ENCODE measurements at regions not wholly inside any gene's neighbourhood (a gene's known extent, or its start where the extent isn't known, plus 50 kb on each side); places are given as distances from the start of the nearest gene placed in this dataset.
"Not testable (repeated sequence)": the region's sequence is repeated elsewhere in the genome, so short reads cannot be mapped to it uniquely, and the experiment has no call there.

DNA sequence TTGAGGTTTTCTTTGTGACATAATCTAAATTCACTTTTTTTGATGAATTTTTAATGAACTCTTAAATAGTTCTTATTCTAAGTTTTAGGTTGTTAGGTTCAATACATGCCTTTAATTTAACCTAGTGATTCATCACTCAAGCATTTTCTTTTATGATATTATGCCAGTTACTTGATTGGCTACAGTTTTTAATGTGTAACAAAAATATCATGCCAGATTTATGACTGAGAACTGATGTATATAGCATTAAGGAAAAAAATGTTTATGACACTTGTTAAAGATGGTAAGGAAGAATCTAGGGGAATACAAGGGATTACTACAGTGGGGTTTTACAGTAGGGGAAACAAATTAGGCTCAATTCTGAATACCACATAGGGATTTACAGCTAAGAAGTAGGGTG lies 103.1 kb downstream of the VGLL3 start:
- no peak overlapping the region for H3K4me3 ChIP-seq (ENCODE audit: low read length)
- no peaks in the 10 kb centered on the region for H3K4me1 ChIP-seq (ENCODE audit: insufficient read depth, low read length)
- no peak for DNase-seq
- ChIA-PET POLR2A (no interaction called here), CTCF (no interaction called here)
- Mint-ChIP-seq H3K4me1 (no peaks in the 10 kb centered on the region), H3K4me3 (no peak overlapping the region), H3K27ac (no peak overlapping the region), H3K9me3 (peaks cover 0 to 15% (median 2%) of the 10 kb centered on the region in 5 donors), H3K27me3 (no peaks in the 10 kb centered on the region), H3K36me3 (no peaks in the 10 kb centered on the region)
- no peak overlapping the region for H3K27ac ChIP-seq (ENCODE audit: low read depth, low read length)
- H3K9me3 ChIP-seq (ENCODE audit: low read length), result no peaks in the 10 kb centered on the region
- H3K27me3 ChIP-seq (ENCODE audit: insufficient read depth, low read length, poor library complexity, severe bottlenecking), result no peaks in the 10 kb centered on the region
- H3K36me3 ChIP-seq (ENCODE audit: insufficient read depth, low read length), result no peaks in the 10 kb centered on the region

DNA sequence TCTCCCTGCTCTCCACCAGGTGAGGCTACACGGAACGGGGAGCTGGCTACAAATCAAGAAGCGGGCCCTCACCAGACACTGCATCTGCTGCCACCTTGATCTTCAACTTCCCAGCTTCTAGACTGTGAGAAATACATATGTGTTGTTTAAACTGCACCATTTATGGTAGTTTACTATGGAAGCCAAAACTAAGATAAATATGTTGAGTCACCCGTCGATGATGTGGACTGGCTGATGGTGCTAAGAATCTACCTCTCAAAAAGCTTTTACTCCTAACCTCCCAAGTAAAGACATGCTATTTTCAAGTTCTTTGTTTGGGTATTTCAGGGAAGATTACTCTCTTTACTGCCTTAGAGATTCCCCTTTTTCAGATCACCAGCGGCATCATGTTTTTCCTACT lies 110.9 kb downstream of the VGLL3 start:
- ChIA-PET CTCF (no interaction called here), POLR2A (no interaction called here)
- no peak overlapping the region for H3K4me3 ChIP-seq (ENCODE audit: low read length)
- H3K4me1 ChIP-seq (ENCODE audit: insufficient read depth, low read length), result no peaks in the 10 kb centered on the region
- no peak for DNase-seq
- H3K36me3 ChIP-seq (ENCODE audit: insufficient read depth, low read length), result no peaks in the 10 kb centered on the region
- Mint-ChIP-seq H3K9me3 (peaks cover 7 to 16% (median 12%) of the 10 kb centered on the region in 5 donors), H3K36me3 (no peaks in the 10 kb centered on the region), H3K4me3 (no peak overlapping the region), H3K27me3 (no peaks in the 10 kb centered on the region), H3K27ac (no peak overlapping the region), H3K4me1 (no peaks in the 10 kb centered on the region)
- no peak overlapping the region for H3K27ac ChIP-seq (ENCODE audit: low read depth, low read length)
- H3K9me3 ChIP-seq (ENCODE audit: low read length), result no peaks in the 10 kb centered on the region
- no peaks in the 10 kb centered on the region for H3K27me3 ChIP-seq (ENCODE audit: insufficient read depth, low read length, poor library complexity, severe bottlenecking)

DNA sequence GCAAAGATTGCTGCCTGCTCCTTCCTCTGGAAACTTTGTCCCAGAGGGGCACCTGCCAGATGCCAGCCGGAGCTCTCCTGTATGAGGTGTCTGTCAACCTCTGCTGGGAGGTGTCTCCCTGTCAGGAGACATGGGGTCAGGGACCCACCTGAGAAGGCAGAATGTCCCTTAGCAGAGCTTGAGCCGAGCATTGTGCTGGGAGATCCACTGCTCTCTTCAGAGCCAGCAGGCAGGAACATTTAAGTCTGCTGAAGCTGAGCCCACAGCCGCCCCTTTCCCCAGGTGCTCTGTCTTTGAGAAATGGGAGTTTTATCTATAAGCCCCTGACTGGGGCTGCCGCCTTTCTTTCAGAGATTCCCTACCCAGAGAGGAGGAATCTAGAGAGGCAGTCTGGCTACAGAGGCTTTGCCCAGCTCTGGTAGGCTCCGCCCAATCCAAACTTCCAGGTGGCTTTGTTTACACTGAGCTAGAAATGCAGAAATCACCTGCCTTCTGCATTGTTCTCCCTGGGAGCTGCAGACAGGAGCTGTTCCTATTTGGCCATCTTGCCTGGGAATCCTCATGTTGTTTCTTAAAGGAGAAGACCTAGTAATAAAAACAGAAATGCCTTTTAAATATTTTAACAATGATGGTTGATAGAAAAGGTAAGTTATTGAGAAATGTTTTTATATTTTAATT lies 114.3 kb downstream of the VGLL3 start:
- H3K36me3 ChIP-seq (ENCODE audit: insufficient read depth, low read length); H3K36me3 Mint-ChIP-seq; H3K4me1 Mint-ChIP-seq; CTCF ChIA-PET; H3K4me3 ChIP-seq (ENCODE audit: low read length); H3K27ac Mint-ChIP-seq; H3K9me3 ChIP-seq (ENCODE audit: low read length); H3K4me3 Mint-ChIP-seq; POLR2A ChIA-PET; H3K27ac ChIP-seq (ENCODE audit: low read depth, low read length); H3K4me1 ChIP-seq (ENCODE audit: insufficient read depth, low read length); H3K27me3 Mint-ChIP-seq; H3K27me3 ChIP-seq (ENCODE audit: insufficient read depth, low read length, poor library complexity, severe bottlenecking); DNase-seq: not testable (repeated sequence)
- H3K9me3 Mint-ChIP-seq, result peaks cover 9 to 29% (median 12%) of the 10 kb centered on the region in 5 donors

DNA sequence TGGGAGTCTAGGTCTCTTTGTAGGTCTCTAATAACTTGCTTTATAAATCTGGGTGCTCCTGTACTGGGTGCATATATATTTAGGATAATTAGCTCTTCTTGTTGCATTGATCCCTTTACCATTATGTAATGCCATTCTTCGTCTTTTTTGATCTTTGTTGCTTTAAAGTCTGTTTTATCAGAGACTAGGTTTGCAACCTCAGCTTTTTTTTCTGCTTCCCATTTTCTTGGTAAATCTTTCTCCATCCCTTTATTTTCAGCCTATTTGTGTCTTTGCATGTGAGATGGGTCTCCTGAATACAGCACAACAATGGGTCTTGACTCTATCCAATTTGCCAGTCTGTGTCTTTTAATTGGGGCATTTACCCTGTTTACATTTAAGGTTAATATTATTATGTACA lies 116.2 kb downstream of the VGLL3 start:
- H3K27me3 ChIP-seq (ENCODE audit: insufficient read depth, low read length, poor library complexity, severe bottlenecking); H3K4me1 ChIP-seq (ENCODE audit: insufficient read depth, low read length); H3K27ac Mint-ChIP-seq; H3K36me3 Mint-ChIP-seq; DNase-seq; H3K4me1 Mint-ChIP-seq; H3K9me3 ChIP-seq (ENCODE audit: low read length); H3K36me3 ChIP-seq (ENCODE audit: insufficient read depth, low read length); CTCF ChIA-PET; H3K4me3 Mint-ChIP-seq; H3K27me3 Mint-ChIP-seq; POLR2A ChIA-PET; H3K4me3 ChIP-seq (ENCODE audit: low read length); H3K27ac ChIP-seq (ENCODE audit: low read depth, low read length): not testable (repeated sequence)
- H3K9me3 Mint-ChIP-seq, result peaks cover 3 to 32% (median 8%) of the 10 kb centered on the region in 5 donors

DNA sequence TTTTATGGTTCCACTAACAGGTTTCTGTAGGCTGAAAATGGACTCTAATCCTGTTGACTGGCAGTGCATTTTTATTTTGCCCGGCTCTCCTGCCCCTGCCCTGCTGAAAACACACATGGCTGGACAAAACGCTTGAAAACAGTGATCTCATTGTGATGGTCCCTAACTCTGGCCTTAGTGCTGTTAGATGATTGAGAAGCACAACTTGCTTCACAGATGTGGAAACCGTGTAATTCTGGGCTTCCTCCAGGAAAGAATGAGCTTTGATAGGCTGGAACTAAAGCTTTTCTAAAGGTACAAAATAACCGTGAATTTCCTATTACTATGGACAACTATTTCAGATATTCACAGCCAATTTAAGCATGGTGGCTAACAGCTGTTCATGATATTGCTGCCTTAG lies 121.4 kb downstream of the VGLL3 start:
- Histone ChIP-seq H3K4me3 (ENCODE audit: low read length) (no peak overlapping the region), H3K27ac (ENCODE audit: low read depth, low read length) (no peak overlapping the region), H3K4me1 (ENCODE audit: insufficient read depth, low read length) (no peaks in the 10 kb centered on the region), H3K27me3 (ENCODE audit: insufficient read depth, low read length, poor library complexity, severe bottlenecking) (no peaks in the 10 kb centered on the region), H3K36me3 (ENCODE audit: insufficient read depth, low read length) (no peaks in the 10 kb centered on the region), H3K9me3 (ENCODE audit: low read length) (no peaks in the 10 kb centered on the region)
- Mint-ChIP-seq H3K27ac (no peak overlapping the region), H3K9me3 (peaks cover 0 to 30% (median 7%) of the 10 kb centered on the region in 5 donors), H3K4me3 (no peak overlapping the region), H3K27me3 (peaks cover 0 to 1% of the 10 kb centered on the region in 2 donors), H3K36me3 (no peaks in the 10 kb centered on the region), H3K4me1 (no peaks in the 10 kb centered on the region)
- CTCF ChIA-PET, result no interaction called here
- POLR2A ChIA-PET, result no interaction called here
- no peak for DNase-seq

DNA sequence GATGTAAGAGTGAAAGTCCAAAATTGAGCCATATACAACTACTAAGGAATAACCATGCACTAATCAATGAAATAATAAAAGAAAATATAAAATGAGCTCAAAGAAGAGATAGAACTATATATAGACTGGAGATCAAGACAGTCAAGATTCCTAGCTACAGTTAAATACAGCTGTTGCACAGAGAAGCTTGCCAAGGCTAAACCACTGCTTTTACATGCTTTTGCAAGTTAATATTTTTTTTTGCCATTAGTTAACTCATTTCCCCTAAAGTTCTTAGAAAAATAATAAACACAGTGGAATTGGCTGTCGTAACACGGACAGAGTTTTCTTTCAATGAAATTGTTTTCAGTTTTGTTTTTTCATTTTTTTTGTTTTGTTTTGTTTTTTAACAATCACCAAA lies 123.0 kb downstream of the VGLL3 start:
- Mint-ChIP-seq H3K4me3 (no peak overlapping the region), H3K27ac (no peak overlapping the region), H3K9me3 (peaks cover 0 to 18% (median 6%) of the 10 kb centered on the region in 5 donors), H3K36me3 (no peaks in the 10 kb centered on the region), H3K27me3 (no peaks in the 10 kb centered on the region), H3K4me1 (no peaks in the 10 kb centered on the region)
- no peaks in the 10 kb centered on the region for H3K36me3 ChIP-seq (ENCODE audit: insufficient read depth, low read length)
- H3K4me1 ChIP-seq (ENCODE audit: insufficient read depth, low read length), result no peaks in the 10 kb centered on the region
- H3K9me3 ChIP-seq (ENCODE audit: low read length), result no peaks in the 10 kb centered on the region
- POLR2A ChIA-PET, result no interaction called here
- H3K27ac ChIP-seq (ENCODE audit: low read depth, low read length), result no peak overlapping the region
- no peak overlapping the region for H3K4me3 ChIP-seq (ENCODE audit: low read length)
- DNase-seq, result no peak
- no peaks in the 10 kb centered on the region for H3K27me3 ChIP-seq (ENCODE audit: insufficient read depth, low read length, poor library complexity, severe bottlenecking)
- CTCF ChIA-PET, result no interaction called here

DNA sequence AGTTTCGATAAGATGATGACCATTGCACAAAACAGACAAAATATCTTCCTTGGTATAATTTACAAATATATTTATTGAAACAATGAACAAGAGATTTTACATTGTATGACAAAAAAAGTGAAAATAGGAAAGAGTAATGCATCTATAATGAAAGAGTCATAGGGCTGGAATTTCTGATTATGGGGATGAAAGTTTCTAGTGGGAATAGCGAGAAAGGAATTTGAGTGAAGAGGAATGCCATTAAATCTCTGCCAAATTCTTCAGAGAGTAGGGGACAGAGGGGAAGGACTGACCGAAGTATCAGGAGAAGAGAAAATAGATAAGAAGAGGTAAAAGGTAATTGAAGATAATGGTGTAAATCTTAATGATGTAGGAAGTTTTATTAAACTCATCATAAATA lies 125.4 kb downstream of the VGLL3 start:
- Histone ChIP-seq H3K27ac (ENCODE audit: low read depth, low read length) (no peak overlapping the region), H3K9me3 (ENCODE audit: low read length) (no peaks in the 10 kb centered on the region), H3K4me3 (ENCODE audit: low read length) (no peak overlapping the region), H3K36me3 (ENCODE audit: insufficient read depth, low read length) (no peaks in the 10 kb centered on the region), H3K4me1 (ENCODE audit: insufficient read depth, low read length) (no peaks in the 10 kb centered on the region), H3K27me3 (ENCODE audit: insufficient read depth, low read length, poor library complexity, severe bottlenecking) (no peaks in the 10 kb centered on the region)
- Mint-ChIP-seq H3K27ac (no peak overlapping the region), H3K9me3 (peaks cover 5 to 12% (median 6%) of the 10 kb centered on the region in 5 donors), H3K36me3 (no peaks in the 10 kb centered on the region), H3K4me1 (no peaks in the 10 kb centered on the region), H3K27me3 (no peaks in the 10 kb centered on the region), H3K4me3 (no peak overlapping the region)
- no peak for DNase-seq
- ChIA-PET POLR2A (no interaction called here), CTCF (no interaction called here)

DNA sequence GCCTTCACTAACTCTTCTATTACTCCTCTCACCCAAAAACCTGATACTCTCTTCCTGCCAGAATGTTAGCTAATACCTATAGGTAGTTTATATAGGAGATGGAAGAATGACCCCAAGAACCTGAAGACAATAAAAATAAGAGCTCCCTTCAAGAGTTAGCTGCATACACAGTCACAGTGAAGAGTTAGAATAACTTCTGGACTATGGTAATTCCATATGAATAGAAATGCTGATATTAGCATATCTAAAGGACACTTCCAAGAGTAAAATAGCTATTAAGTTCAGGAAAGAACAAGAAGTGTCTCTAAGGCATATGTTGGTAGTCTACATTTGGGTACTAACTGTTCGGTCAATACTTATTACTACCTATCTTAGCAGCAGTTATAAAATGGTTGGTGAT lies 134.2 kb downstream of the VGLL3 start:
- Mint-ChIP-seq H3K4me1 (no peaks in the 10 kb centered on the region), H3K4me3 (no peak overlapping the region), H3K27me3 (no peaks in the 10 kb centered on the region), H3K36me3 (no peaks in the 10 kb centered on the region), H3K9me3 (peaks cover 0 to 7% (median 2%) of the 10 kb centered on the region in 5 donors), H3K27ac (no peak overlapping the region)
- H3K27me3 ChIP-seq (ENCODE audit: insufficient read depth, low read length, poor library complexity, severe bottlenecking), result no peaks in the 10 kb centered on the region
- no peaks in the 10 kb centered on the region for H3K9me3 ChIP-seq (ENCODE audit: low read length)
- H3K4me1 ChIP-seq (ENCODE audit: insufficient read depth, low read length), result no peaks in the 10 kb centered on the region
- ChIA-PET POLR2A (no interaction called here), CTCF (no interaction called here)
- DNase-seq, result no peak
- H3K4me3 ChIP-seq (ENCODE audit: low read length), result no peak overlapping the region
- H3K27ac ChIP-seq (ENCODE audit: low read depth, low read length), result no peak overlapping the region
- no peaks in the 10 kb centered on the region for H3K36me3 ChIP-seq (ENCODE audit: insufficient read depth, low read length)

DNA sequence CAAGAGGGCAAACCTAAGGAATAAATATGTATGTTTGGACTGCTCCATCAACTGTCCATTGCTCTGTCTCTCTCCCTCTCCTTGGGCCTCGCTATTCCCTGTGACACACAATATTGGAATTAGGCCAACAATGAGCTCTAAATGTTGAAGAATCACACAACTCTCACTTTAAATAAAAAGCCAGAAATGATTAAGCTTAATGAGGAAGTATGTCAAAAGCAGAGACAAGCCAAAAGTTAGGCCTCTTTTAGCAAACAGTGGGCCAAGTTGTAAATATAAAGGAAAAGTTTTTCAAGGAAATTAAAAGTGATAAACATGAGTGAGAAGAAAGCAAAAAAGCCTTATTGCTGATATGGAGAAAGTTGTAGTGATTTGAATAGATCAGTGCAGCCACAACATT lies 141.0 kb downstream of the VGLL3 start:
- Mint-ChIP-seq H3K27ac (no peak overlapping the region), H3K9me3 (peaks cover 0 to 15% (median 2%) of the 10 kb centered on the region in 5 donors), H3K27me3 (no peaks in the 10 kb centered on the region), H3K4me1 (no peaks in the 10 kb centered on the region), H3K4me3 (no peak overlapping the region), H3K36me3 (no peaks in the 10 kb centered on the region)
- Histone ChIP-seq H3K27me3 (ENCODE audit: insufficient read depth, low read length, poor library complexity, severe bottlenecking) (no peaks in the 10 kb centered on the region), H3K4me3 (ENCODE audit: low read length) (no peak overlapping the region), H3K27ac (ENCODE audit: low read depth, low read length) (no peak overlapping the region), H3K4me1 (ENCODE audit: insufficient read depth, low read length) (no peaks in the 10 kb centered on the region), H3K9me3 (ENCODE audit: low read length) (no peaks in the 10 kb centered on the region), H3K36me3 (ENCODE audit: insufficient read depth, low read length) (no peaks in the 10 kb centered on the region)
- POLR2A ChIA-PET, result no interaction called here
- DNase-seq, result no peak
- CTCF ChIA-PET, result no interaction called here
